HG03095 (cell line): ENCODE measurements at regions not wholly inside any gene's neighbourhood (a gene's known extent, or its start where the extent isn't known, plus 50 kb on each side); places are given as distances from the start of the nearest gene placed in this dataset.

Experiments used
- ATAC-seq: cut with Tn5 transposase; IDR thresholded peaks from one replicate; pipeline ENCODE4 v1.9.1; 2021; ENCODE audit warnings: moderate library complexity; ENCODE audit not compliant: unreplicated experiment

GRCh38 chr21:35416866-35417489 lies 367.9 kb upstream of the RUNX1 start:
- ATAC-seq, result no peak

- ATAC-seq, result no peak
These were observed 365.5 kb upstream of the RUNX1 start for GRCh38 chr21:35414507-35415139.

GRCh38 chr21:35414056-35414455 lies 365.0 kb upstream of the RUNX1 start:
- no peak for ATAC-seq

GRCh38 chr21:35412231-35412630 lies 363.1 kb upstream of the RUNX1 start:
- no peak for ATAC-seq

- no peak for ATAC-seq
These were observed 362.3 kb upstream of the RUNX1 start for GRCh38 chr21:35411434-35411833.

GRCh38 chr21:35410656-35411055 lies 361.6 kb upstream of the RUNX1 start:
- no peak for ATAC-seq

- ATAC-seq, result no peak
These were observed 361.0 kb upstream of the RUNX1 start for GRCh38 chr21:35410123-35410522.

GRCh38 chr21:35408401-35408800 lies 359.3 kb upstream of the RUNX1 start:
- ATAC-seq, result no peak

- no peak for ATAC-seq
These were observed 357.5 kb upstream of the RUNX1 start for GRCh38 chr21:35406635-35407034.

- ATAC-seq, result no peak
These were observed 356.9 kb upstream of the RUNX1 start for GRCh38 chr21:35405981-35406380.

GRCh38 chr21:35404247-35404646 lies 355.1 kb upstream of the RUNX1 start:
- ATAC-seq, result no peak

- no peak for ATAC-seq
These were observed 353.0 kb upstream of the RUNX1 start for GRCh38 chr21:35402061-35402460.

GRCh38 chr21:35401476-35401875 lies 352.4 kb upstream of the RUNX1 start:
- ATAC-seq, result no peak

- ATAC-seq, result no peak
These were observed 351.3 kb upstream of the RUNX1 start for GRCh38 chr21:35400233-35400939.

GRCh38 chr21:35399706-35400105 lies 350.6 kb upstream of the RUNX1 start:
- ATAC-seq, result no peak

- no peak for ATAC-seq
These were observed 350.0 kb upstream of the RUNX1 start for GRCh38 chr21:35399002-35399530.

GRCh38 chr21:35398346-35398982 lies 349.4 kb upstream of the RUNX1 start:
- no peak for ATAC-seq

GRCh38 chr21:35397781-35398180 lies 348.7 kb upstream of the RUNX1 start:
- no peak for ATAC-seq

GRCh38 chr21:35396655-35397054 lies 347.6 kb upstream of the RUNX1 start:
- ATAC-seq, result no peak

GRCh38 chr21:35395728-35396127 lies 346.6 kb upstream of the RUNX1 start:
- no peak for ATAC-seq

- ATAC-seq, result no peak
These were observed 345.7 kb upstream of the RUNX1 start for GRCh38 chr21:35394634-35395369.
